KOPT-K1 (cell line): ENCODE measurements at regions not wholly inside any gene's neighbourhood (a gene's known extent, or its start where the extent isn't known, plus 50 kb on each side); places are given as distances from the start of the nearest gene placed in this dataset.
A peak's percentile ranks its signal among the peaks of the same experiment; 100 is the strongest.

Experiments used
- H3K27ac ChIP-seq: fragments of 200-600 bp; sonication (generic); 2 replicates; pipeline ENCODE4 v1.5.1; 2016; ENCODE audit warnings: antibody characterized with exemption, mild to moderate bottlenecking, low read depth, low read length; ENCODE audit not compliant: poor library complexity, severe bottlenecking
- H3K36me3 ChIP-seq: fragments of 200-600 bp; sonication (generic); 2 replicates; pipeline ENCODE4 v1.5.1; 2017; ENCODE audit warnings: antibody characterized with exemption, mild to moderate bottlenecking, low read length, moderate library complexity; ENCODE audit not compliant: insufficient read depth
- H3K9me3 ChIP-seq: fragments of 200-600 bp; sonication (generic); 2 replicates; pipeline ENCODE4 v1.5.1; 2017; ENCODE audit warnings: antibody characterized with exemption, low read length, mild to moderate bottlenecking; ENCODE audit not compliant: insufficient read depth, poor library complexity, severe bottlenecking

GRCh38 chr1:25037174-25038074, 107.3 kb upstream of the RUNX3 start:
- H3K36me3 ChIP-seq: no peaks in the 10 kb centered on the region
- no peaks in the 10 kb centered on the region for H3K9me3 ChIP-seq
- peak overlapping the region; percentile 57 for H3K27ac ChIP-seq

GRCh38 chr1:25036117-25036546, 106.1 kb upstream of the RUNX3 start:
- Histone ChIP-seq H3K27ac (no peak overlapping the region), H3K36me3 (no peaks in the 10 kb centered on the region), H3K9me3 (no peaks in the 10 kb centered on the region)

- Histone ChIP-seq H3K27ac (no peak overlapping the region), H3K9me3 (no peaks in the 10 kb centered on the region), H3K36me3 (no peaks in the 10 kb centered on the region)
These were observed 105.5 kb upstream of the RUNX3 start for GRCh38 chr1:25035523-25036116.

GRCh38 chr1:25034736-25035522, 104.9 kb upstream of the RUNX3 start:
- Histone ChIP-seq H3K27ac (peak overlapping the region; percentile 65), H3K36me3 (no peaks in the 10 kb centered on the region)

GRCh38 chr1:25033828-25034705, 104.0 kb upstream of the RUNX3 start:
- peak overlapping the region; percentile 65 for H3K27ac ChIP-seq
- no peaks in the 10 kb centered on the region for H3K9me3 ChIP-seq
- no peaks in the 10 kb centered on the region for H3K36me3 ChIP-seq

More at GRCh38 chr1:25034736-25035522, 104.9 kb upstream of the RUNX3 start:
- no peaks in the 10 kb centered on the region for H3K9me3 ChIP-seq

- Histone ChIP-seq H3K9me3 (no peaks in the 10 kb centered on the region), H3K27ac (peak overlapping the region; percentile 65), H3K36me3 (no peaks in the 10 kb centered on the region)
These were observed 103.2 kb upstream of the RUNX3 start for GRCh38 chr1:25033030-25033827.

- Histone ChIP-seq H3K9me3 (no peaks in the 10 kb centered on the region), H3K27ac (peak overlapping the region; percentile 65), H3K36me3 (no peaks in the 10 kb centered on the region)
These were observed 102.0 kb upstream of the RUNX3 start for GRCh38 chr1:25031966-25032667.

- Histone ChIP-seq H3K9me3 (no peaks in the 10 kb centered on the region), H3K27ac (peak overlapping the region; percentile 65), H3K36me3 (no peaks in the 10 kb centered on the region)
These were observed 101.5 kb upstream of the RUNX3 start for GRCh38 chr1:25031601-25031965.

GRCh38 chr1:25030674-25031589, 100.9 kb upstream of the RUNX3 start:
- no peaks in the 10 kb centered on the region for H3K36me3 ChIP-seq
- H3K9me3 ChIP-seq: no peaks in the 10 kb centered on the region
- H3K27ac ChIP-seq: peak overlapping the region; percentile 65

- H3K36me3 ChIP-seq: no peaks in the 10 kb centered on the region
- H3K27ac ChIP-seq: peak overlapping the region; percentile 99
- H3K9me3 ChIP-seq: no peaks in the 10 kb centered on the region
These were observed 99.9 kb upstream of the RUNX3 start for GRCh38 chr1:25030012-25030411.

GRCh38 chr1:25028907-25029599, 99.0 kb upstream of the RUNX3 start:
- Histone ChIP-seq H3K36me3 (no peaks in the 10 kb centered on the region), H3K9me3 (no peaks in the 10 kb centered on the region), H3K27ac (peak overlapping the region; percentile 99)

GRCh38 chr1:25028587-25028906, 98.5 kb upstream of the RUNX3 start:
- Histone ChIP-seq H3K27ac (peak overlapping the region; percentile 99), H3K9me3 (no peaks in the 10 kb centered on the region)

More at GRCh38 chr1:25028587-25028906, 98.5 kb upstream of the RUNX3 start:
- no peaks in the 10 kb centered on the region for H3K36me3 ChIP-seq
